ENCODE measurements at regions not wholly inside any gene's neighbourhood (a gene's known extent, or its start where the extent isn't known, plus 50 kb on each side); places are given as distances from the start of the nearest gene placed in this dataset.

- TF ChIP-seq EP300 (IDR thresholded peaks at IDR 0.05; ENCODE audit: borderline replicate concordance) = no peak
- TF ChIP-seq CREB1 (IDR thresholded peaks at IDR 0.05; ENCODE audit: low read depth) = no peak
- TF ChIP-seq YY1 (IDR thresholded peaks at IDR 0.05; ENCODE audit: low read depth) = no peak
- no peak for TF ChIP-seq RAD21 (IDR thresholded peaks at IDR 0.05; ENCODE audit: low read depth)
- no peak for TF ChIP-seq MAX (IDR thresholded peaks at IDR 0.05)
- no peak for TF ChIP-seq EGR1 (IDR thresholded peaks at IDR 0.05)
- TF ChIP-seq REST (IDR thresholded peaks at IDR 0.05; ENCODE audit: low read depth) = no peak
- TF ChIP-seq CEBPB (IDR thresholded peaks at IDR 0.05) = no peak
- no peak for TF ChIP-seq TAF1 (IDR thresholded peaks at IDR 0.05; ENCODE audit: low read depth)
- TF ChIP-seq ZBTB7A (IDR thresholded peaks at IDR 0.05; ENCODE audit: low read depth) = no peak
- no peak for TF ChIP-seq FOXM1 (IDR thresholded peaks at IDR 0.05; ENCODE audit: borderline replicate concordance, low read depth)
- no peak for TF ChIP-seq TEAD4 (IDR thresholded peaks at IDR 0.05)
- TF ChIP-seq TCF12 (IDR thresholded peaks at IDR 0.05; ENCODE audit: low read depth) = no peak
Observed at GRCh38 chrX:121301356-121301755, 253.9 kb downstream of the GLUD2 start.
